ENCODE measurements at regions not wholly inside any gene's neighbourhood (a gene's known extent, or its start where the extent isn't known, plus 50 kb on each side); places are given as distances from the start of the nearest gene placed in this dataset.
A peak's percentile ranks its signal among the peaks of the same experiment; 100 is the strongest.

- in situ Hi-C loops (cut with HindIII; ENCODE audit: low pct_unique_long_range_greater_than_20kb, low sequenced_read_pairs) = no loop called here
- DNase-seq (ENCODE audit: low read depth) = no peak
Observed at GRCh38 chr9:135291165-135291564, 188.4 kb upstream of the PPP1R26 start.

GRCh38 chr9:135294836-135295235 is 184.7 kb upstream of the PPP1R26 start:
- DNase-seq (ENCODE audit: low read depth) = peak; percentile 5
- in situ Hi-C loops (cut with HindIII; ENCODE audit: low pct_unique_long_range_greater_than_20kb, low sequenced_read_pairs) = no loop called here

- in situ Hi-C loops (cut with HindIII; ENCODE audit: low pct_unique_long_range_greater_than_20kb, low sequenced_read_pairs) = no loop called here
- DNase-seq (ENCODE audit: low read depth) = no peak
Observed at GRCh38 chr9:135295551-135296300, 183.9 kb upstream of the PPP1R26 start.

- in situ Hi-C loops (cut with HindIII; ENCODE audit: low pct_unique_long_range_greater_than_20kb, low sequenced_read_pairs) = no loop called here
- DNase-seq (ENCODE audit: low read depth) = no peak
Observed at GRCh38 chr9:135296735-135297455, 182.7 kb upstream of the PPP1R26 start.

- in situ Hi-C loops (cut with HindIII; ENCODE audit: low pct_unique_long_range_greater_than_20kb, low sequenced_read_pairs) = no loop called here
- no peak for DNase-seq (ENCODE audit: low read depth)
Observed at GRCh38 chr9:135297456-135298075, 182.0 kb upstream of the PPP1R26 start.

GRCh38 chr9:135299239-135299590 is 180.4 kb upstream of the PPP1R26 start:
- DNase-seq (ENCODE audit: low read depth) = no peak
- in situ Hi-C loops (cut with HindIII; ENCODE audit: low pct_unique_long_range_greater_than_20kb, low sequenced_read_pairs) = no loop called here

GRCh38 chr9:135299651-135300345 is 179.8 kb upstream of the PPP1R26 start:
- DNase-seq (ENCODE audit: low read depth) = no peak

GRCh38 chr9:135300346-135301141 is 179.0 kb upstream of the PPP1R26 start:
- in situ Hi-C loops (cut with HindIII; ENCODE audit: low pct_unique_long_range_greater_than_20kb, low sequenced_read_pairs) = no loop called here
- no peak for DNase-seq (ENCODE audit: low read depth)

More at GRCh38 chr9:135299651-135300345, 179.8 kb upstream of the PPP1R26 start:
- in situ Hi-C loops (cut with HindIII; ENCODE audit: low pct_unique_long_range_greater_than_20kb, low sequenced_read_pairs) = no loop called here

- in situ Hi-C loops (cut with HindIII; ENCODE audit: low pct_unique_long_range_greater_than_20kb, low sequenced_read_pairs) = no loop called here
- DNase-seq (ENCODE audit: low read depth) = no peak
Observed at GRCh38 chr9:135301271-135302263, 178.0 kb upstream of the PPP1R26 start.

- DNase-seq (ENCODE audit: low read depth) = no peak
- in situ Hi-C loops (cut with HindIII; ENCODE audit: low pct_unique_long_range_greater_than_20kb, low sequenced_read_pairs) = no loop called here
Observed at GRCh38 chr9:135302329-135303279, 177.0 kb upstream of the PPP1R26 start.

GRCh38 chr9:135303280-135303647 is 176.3 kb upstream of the PPP1R26 start:
- in situ Hi-C loops (cut with HindIII; ENCODE audit: low pct_unique_long_range_greater_than_20kb, low sequenced_read_pairs) = no loop called here
- no peak for DNase-seq (ENCODE audit: low read depth)

- in situ Hi-C loops (cut with HindIII; ENCODE audit: low pct_unique_long_range_greater_than_20kb, low sequenced_read_pairs) = no loop called here
Observed at GRCh38 chr9:135303865-135304499, 175.6 kb upstream of the PPP1R26 start.

GRCh38 chr9:135304886-135305285 is 174.7 kb upstream of the PPP1R26 start:
- in situ Hi-C loops (cut with HindIII; ENCODE audit: low pct_unique_long_range_greater_than_20kb, low sequenced_read_pairs) = no loop called here
- no peak for DNase-seq (ENCODE audit: low read depth)

More at GRCh38 chr9:135303865-135304499, 175.6 kb upstream of the PPP1R26 start:
- DNase-seq (ENCODE audit: low read depth) = no peak

GRCh38 chr9:135305546-135306180 is 173.9 kb upstream of the PPP1R26 start:
- DNase-seq (ENCODE audit: low read depth) = no peak
- in situ Hi-C loops (cut with HindIII; ENCODE audit: low pct_unique_long_range_greater_than_20kb, low sequenced_read_pairs) = no loop called here

- no peak for DNase-seq (ENCODE audit: low read depth)
- in situ Hi-C loops (cut with HindIII; ENCODE audit: low pct_unique_long_range_greater_than_20kb, low sequenced_read_pairs) = no loop called here
Observed at GRCh38 chr9:135306699-135307098, 172.9 kb upstream of the PPP1R26 start.

Measured in Caki2 (cell line).